Nephron (organoid): ENCODE measurements at regions not wholly inside any gene's neighbourhood (a gene's known extent, or its start where the extent isn't known, plus 50 kb on each side); places are given as distances from the start of the nearest gene placed in this dataset.
A peak's percentile ranks its signal among the peaks of the same experiment; 100 is the strongest.

Source experiments
- H3K27ac Mint-ChIP-seq, 3 experiments: 2 replicates each; pipeline ENCODE4 v1.8.0; 2020; ENCODE audit warnings: mixed read lengths in 3 of 3, mild to moderate bottlenecking in 2 of 3, moderate library complexity in 1 of 3
- H3K27me3 Mint-ChIP-seq: 2 replicates; pipeline ENCODE4 v1.8.0; 2021; ENCODE audit warnings: low read depth, mild to moderate bottlenecking, moderate library complexity, mixed read lengths
- H3K36me3 Mint-ChIP-seq: 2 replicates; pipeline ENCODE4 v1.8.0; 2020; ENCODE audit warnings: low read depth, mixed read lengths
- H3K4me1 Mint-ChIP-seq: 2 replicates; pipeline ENCODE4 v1.8.0; 2020; ENCODE audit warnings: mixed read lengths
- H3K4me3 Mint-ChIP-seq, 3 experiments: 2 replicates each; pipeline ENCODE4 v1.8.0; 2020; ENCODE audit warnings: mild to moderate bottlenecking in 3 of 3, mixed read lengths in 3 of 3, moderate library complexity in 2 of 3
- H3K9me3 Mint-ChIP-seq: 2 replicates; pipeline ENCODE4 v1.8.0; 2020; ENCODE audit warnings: mixed read lengths
- TF ChIP-seq, protein P1 (sequence below), 3 experiments: fragments of 200-600 bp; sonication (generic); IDR thresholded peaks; one replicate each; pipeline ENCODE4 v1.5.0; 2021; ENCODE audit warnings: antibody characterized with exemption in 3 of 3; ENCODE audit not compliant: unreplicated experiment in 3 of 3

DNA sequence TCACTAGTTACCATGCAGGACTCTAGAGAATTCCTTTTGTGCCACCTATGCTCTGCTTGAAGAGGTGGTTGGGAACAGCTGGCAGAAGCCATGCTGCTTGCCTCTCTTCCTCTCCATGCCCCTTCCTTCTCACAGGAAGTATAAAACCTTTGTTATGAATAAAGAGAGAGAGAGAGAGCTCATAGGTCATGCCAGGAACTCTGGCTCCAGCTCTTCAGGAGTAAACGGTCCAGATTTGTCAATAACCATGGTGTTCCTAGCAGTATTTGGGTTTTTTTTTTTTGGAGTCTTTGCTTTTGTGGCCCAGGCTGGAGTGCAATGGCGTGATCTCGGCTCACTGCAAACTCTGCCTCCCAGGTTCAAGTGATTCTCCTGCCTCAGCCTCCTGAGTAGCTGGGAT lies 97.7 kb upstream of the SLC4A7 start:
- peaks cover 3% of the 10 kb centered on the region for H3K9me3 Mint-ChIP-seq
- no peaks in the 10 kb centered on the region for H3K4me1 Mint-ChIP-seq
- TF ChIP-seq, protein P1, sequence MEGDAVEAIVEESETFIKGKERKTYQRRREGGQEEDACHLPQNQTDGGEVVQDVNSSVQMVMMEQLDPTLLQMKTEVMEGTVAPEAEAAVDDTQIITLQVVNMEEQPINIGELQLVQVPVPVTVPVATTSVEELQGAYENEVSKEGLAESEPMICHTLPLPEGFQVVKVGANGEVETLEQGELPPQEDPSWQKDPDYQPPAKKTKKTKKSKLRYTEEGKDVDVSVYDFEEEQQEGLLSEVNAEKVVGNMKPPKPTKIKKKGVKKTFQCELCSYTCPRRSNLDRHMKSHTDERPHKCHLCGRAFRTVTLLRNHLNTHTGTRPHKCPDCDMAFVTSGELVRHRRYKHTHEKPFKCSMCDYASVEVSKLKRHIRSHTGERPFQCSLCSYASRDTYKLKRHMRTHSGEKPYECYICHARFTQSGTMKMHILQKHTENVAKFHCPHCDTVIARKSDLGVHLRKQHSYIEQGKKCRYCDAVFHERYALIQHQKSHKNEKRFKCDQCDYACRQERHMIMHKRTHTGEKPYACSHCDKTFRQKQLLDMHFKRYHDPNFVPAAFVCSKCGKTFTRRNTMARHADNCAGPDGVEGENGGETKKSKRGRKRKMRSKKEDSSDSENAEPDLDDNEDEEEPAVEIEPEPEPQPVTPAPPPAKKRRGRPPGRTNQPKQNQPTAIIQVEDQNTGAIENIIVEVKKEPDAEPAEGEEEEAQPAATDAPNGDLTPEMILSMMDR (IDR thresholded peaks at IDR 0.05; ENCODE audit: unreplicated experiment in 3 of 3): no peak
- H3K27ac Mint-ChIP-seq: no peak overlapping the region
- H3K27me3 Mint-ChIP-seq: no peaks in the 10 kb centered on the region
- H3K4me3 Mint-ChIP-seq: no peak overlapping the region
- no peaks in the 10 kb centered on the region for H3K36me3 Mint-ChIP-seq

DNA sequence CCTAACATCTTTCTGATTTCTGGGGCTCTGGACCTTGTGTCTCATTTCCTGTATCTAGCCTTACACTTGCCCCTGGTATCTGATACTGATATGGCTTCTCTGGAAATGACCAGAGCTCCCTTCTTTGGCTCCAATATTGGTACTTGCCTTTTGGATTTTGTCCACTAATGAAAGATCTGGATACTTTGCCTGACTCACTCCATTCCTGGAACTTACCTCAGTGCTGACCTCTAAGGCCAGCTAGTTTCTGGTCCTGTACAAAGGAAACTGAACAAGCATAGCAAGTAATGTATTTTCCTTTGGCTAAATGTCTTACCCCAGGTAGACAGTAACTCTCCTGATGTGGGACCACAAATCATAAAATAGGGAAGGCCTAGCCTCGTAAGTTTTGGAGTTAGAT lies 93.8 kb upstream of the SLC4A7 start:
- H3K4me1 Mint-ChIP-seq: peaks cover 8% of the 10 kb centered on the region
- H3K36me3 Mint-ChIP-seq: no peaks in the 10 kb centered on the region
- H3K27ac Mint-ChIP-seq: no peak overlapping the region
- TF ChIP-seq, protein P1 (IDR thresholded peaks at IDR 0.05; ENCODE audit: unreplicated experiment in 3 of 3): no peak
- no peak overlapping the region for H3K4me3 Mint-ChIP-seq
- peaks cover 3% of the 10 kb centered on the region for H3K9me3 Mint-ChIP-seq
- no peaks in the 10 kb centered on the region for H3K27me3 Mint-ChIP-seq

DNA sequence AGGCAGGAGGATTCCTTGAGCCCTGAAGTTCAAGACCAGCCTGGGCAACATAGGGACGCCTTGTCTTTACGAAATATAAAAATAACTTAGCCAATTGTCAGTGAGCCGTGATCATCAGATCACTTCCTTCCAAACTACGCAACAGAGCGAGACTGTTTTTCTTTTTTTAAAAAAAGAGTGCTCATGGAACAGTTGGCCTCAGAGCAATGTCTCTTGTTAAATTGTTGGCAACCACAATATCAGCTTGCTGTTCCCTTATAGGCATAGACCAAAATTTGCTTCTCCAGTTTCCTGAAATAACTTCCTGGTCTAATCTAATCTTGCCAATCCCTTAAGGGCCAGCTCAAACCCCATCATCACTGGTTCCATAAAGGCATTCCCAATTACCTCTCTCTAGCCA lies 93.3 kb upstream of the SLC4A7 start:
- H3K27me3 Mint-ChIP-seq: peaks cover 2% of the 10 kb centered on the region

DNA sequence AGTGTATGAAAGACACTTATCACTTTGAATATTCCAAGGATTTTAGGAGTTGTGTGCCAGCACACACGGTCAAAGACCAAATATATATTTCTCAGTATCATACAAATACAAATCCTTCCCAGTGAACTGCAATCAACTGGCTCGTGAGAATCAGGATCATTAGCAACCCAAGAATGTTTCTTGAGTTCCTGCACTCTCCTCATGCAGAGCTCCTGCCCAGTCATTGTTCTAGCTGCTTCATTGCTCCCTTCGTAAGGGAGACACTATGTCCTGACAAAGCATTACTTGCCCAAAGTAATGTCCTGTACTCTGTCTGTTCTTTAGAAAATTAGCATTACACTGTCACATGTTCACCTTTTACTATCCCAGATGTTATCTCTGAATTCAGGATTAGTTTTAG lies 92.0 kb upstream of the SLC4A7 start:
- no peaks in the 10 kb centered on the region for H3K9me3 Mint-ChIP-seq
- H3K27ac Mint-ChIP-seq: peak overlapping the region in 1 of 3 experiments; percentile 75
- H3K4me1 Mint-ChIP-seq: peaks cover 8% of the 10 kb centered on the region
- no peak overlapping the region for H3K4me3 Mint-ChIP-seq
- H3K36me3 Mint-ChIP-seq: no peaks in the 10 kb centered on the region
- peaks cover 4% of the 10 kb centered on the region for H3K27me3 Mint-ChIP-seq
- TF ChIP-seq, protein P1 (IDR thresholded peaks at IDR 0.05; ENCODE audit: unreplicated experiment in 3 of 3): no peak

More for the DNA sequence above, 93.3 kb upstream of the SLC4A7 start:
- peaks cover 8% of the 10 kb centered on the region for H3K4me1 Mint-ChIP-seq
- H3K27ac Mint-ChIP-seq: no peak overlapping the region
- no peak overlapping the region for H3K4me3 Mint-ChIP-seq
- H3K9me3 Mint-ChIP-seq: peaks cover 3% of the 10 kb centered on the region
- TF ChIP-seq, protein P1 (IDR thresholded peaks at IDR 0.05; ENCODE audit: unreplicated experiment in 3 of 3): no peak
- H3K36me3 Mint-ChIP-seq: no peaks in the 10 kb centered on the region

DNA sequence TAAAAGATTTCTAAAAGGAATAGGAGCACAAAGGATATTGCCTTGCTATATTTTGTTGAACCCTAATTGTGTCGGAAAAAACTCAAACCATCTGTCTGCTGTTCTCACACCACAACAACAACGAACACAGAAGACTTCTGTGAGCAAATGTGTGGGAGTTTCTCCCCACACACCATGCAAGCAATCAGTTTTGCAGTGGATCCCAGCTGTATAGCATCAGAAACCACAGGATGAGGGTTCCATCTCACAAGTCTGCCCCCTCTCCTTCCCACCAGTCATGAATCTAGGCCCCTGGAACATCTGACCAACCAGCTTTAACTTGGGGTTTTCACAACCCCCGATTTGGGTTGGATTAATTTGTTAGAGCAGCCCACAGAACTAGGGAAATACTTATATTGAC lies 91.3 kb upstream of the SLC4A7 start:
- peaks cover 8% of the 10 kb centered on the region for H3K4me1 Mint-ChIP-seq

DNA sequence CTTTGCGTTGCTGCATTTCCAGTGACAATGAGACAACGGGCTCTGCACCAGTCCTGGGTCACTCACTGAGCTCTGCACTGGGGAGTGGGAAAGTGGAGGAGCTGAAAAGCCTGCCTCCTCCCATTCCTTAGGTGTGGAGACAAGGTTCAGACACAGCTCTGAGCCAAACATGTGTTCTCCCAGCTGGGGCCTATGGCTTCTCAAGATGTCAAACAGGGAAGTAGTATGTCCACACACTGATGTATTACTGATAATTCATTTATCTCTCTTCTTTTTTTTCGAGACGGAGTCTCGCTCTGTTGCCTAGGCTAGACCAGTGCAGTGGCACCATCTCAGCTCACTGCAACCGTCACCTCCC lies 90.2 kb upstream of the SLC4A7 start:
- Mint-ChIP-seq H3K9me3 (no peaks in the 10 kb centered on the region), H3K27me3 (peaks cover 4% of the 10 kb centered on the region), H3K27ac (no peak overlapping the region), H3K4me1 (peaks cover 8% of the 10 kb centered on the region), H3K4me3 (no peak overlapping the region), H3K36me3 (no peaks in the 10 kb centered on the region)
- TF ChIP-seq, protein P1 (IDR thresholded peaks at IDR 0.05; ENCODE audit: unreplicated experiment in 3 of 3): no peak

More for the DNA sequence above, 91.3 kb upstream of the SLC4A7 start:
- Mint-ChIP-seq H3K27ac (peak overlapping the region; percentile 46 to 75 (median 51)), H3K9me3 (no peaks in the 10 kb centered on the region), H3K36me3 (no peaks in the 10 kb centered on the region), H3K4me3 (no peak overlapping the region), H3K27me3 (peaks cover 4% of the 10 kb centered on the region)
- TF ChIP-seq, protein P1 (IDR thresholded peaks at IDR 0.05; ENCODE audit: unreplicated experiment in 3 of 3): no peak
